IMR-90 (cell line): ENCODE measurements at regions not wholly inside any gene's neighbourhood (a gene's known extent, or its start where the extent isn't known, plus 50 kb on each side); places are given as distances from the start of the nearest gene placed in this dataset.

Source experiments
- ATAC-seq: fragments of 200-7000 bp; cut with Tn5 transposase; 2 replicates; pipeline ENCODE4 v1.9.1; 2020; ENCODE audit warnings: low read depth, mild to moderate bottlenecking, moderate library complexity
- BruUV-seq: library from RNA; stranded (reverse); fragments of 400-500 nt; replicated peaks from 2 replicates; lab custom pipeline; 2021; lab: Mats Ljungman, UMichigan
- CTCF ChIA-PET: fragments of 300-600 bp; formaldehyde crosslinking; extraction: SDS; loops from one replicate; lab custom pipeline; 2021; ENCODE audit warnings: antibody characterized with exemption; lab: Yijun Ruan, JAX
- POLR2A ChIA-PET: fragments of 300-600 bp; sonication (Branson Sonifier 250); formaldehyde crosslinking; loops from one replicate; lab custom pipeline; 2022; ENCODE audit warnings: antibody characterized with exemption; ENCODE audit not compliant: unreplicated experiment; lab: Charles Lee
- DNase-seq: peaks from one replicate; pipeline ENCODE4 v3.0.0; 2013
- H2AFZ ChIP-seq: replicated peaks from 2 replicates; pipeline ENCODE3; 2013; ENCODE audit warnings: low read length, mild to moderate bottlenecking; ENCODE audit not compliant: poor library complexity
- H2AK5ac ChIP-seq: 2 replicates; pipeline ENCODE4 v1.6.1; 2013; ENCODE audit warnings: low read depth, low read length, inconsistent platforms
- H2AK9ac ChIP-seq: replicated peaks from 2 replicates; pipeline ENCODE3; 2013; ENCODE audit warnings: mild to moderate bottlenecking, low read depth, low read length, moderate library complexity; ENCODE audit not compliant: poor library complexity
- H2BK120ac ChIP-seq: 2 replicates; pipeline ENCODE4 v1.6.1; 2013; ENCODE audit warnings: low read depth, low read length, inconsistent platforms
- H2BK15ac ChIP-seq: 3 replicates; pipeline ENCODE4 v1.6.1; 2013; ENCODE audit warnings: low read depth, low read length, inconsistent platforms
- H2BK20ac ChIP-seq: 2 replicates; pipeline ENCODE4 v1.6.1; 2013; ENCODE audit warnings: low read depth, mild to moderate bottlenecking, inconsistent platforms, low read length, moderate library complexity
- H2BK5ac ChIP-seq: 2 replicates; pipeline ENCODE4 v1.6.1; 2013; ENCODE audit warnings: mild to moderate bottlenecking, low read depth, low read length, inconsistent platforms; ENCODE audit not compliant: poor library complexity, severe bottlenecking
- H3K14ac ChIP-seq: replicated peaks from 2 replicates; pipeline ENCODE4 v1.6.1; 2013; ENCODE audit warnings: low read depth, low read length, inconsistent platforms
- H3K18ac ChIP-seq: 2 replicates; pipeline ENCODE4 v1.6.1; 2013; ENCODE audit warnings: low read depth, low read length, control low read depth
- H3K23ac ChIP-seq: 2 replicates; pipeline ENCODE4 v1.6.1; 2013; ENCODE audit warnings: low read depth, low read length, inconsistent platforms
- H3K27ac ChIP-seq: 2 replicates; pipeline ENCODE4 v1.5.1; 2013; ENCODE audit warnings: mild to moderate bottlenecking, control low read depth, low read length; ENCODE audit not compliant: insufficient read depth
- H3K27me3 ChIP-seq: 2 replicates; pipeline ENCODE4 v1.6.1; 2013; ENCODE audit warnings: low read length; ENCODE audit not compliant: control insufficient read depth, insufficient read depth
- H3K36me3 ChIP-seq: 2 replicates; pipeline ENCODE4 v1.6.1; 2013; ENCODE audit warnings: low read length, mixed read lengths; ENCODE audit not compliant: control insufficient read depth, insufficient read depth
- H3K4ac ChIP-seq: 2 replicates; pipeline ENCODE4 v1.6.1; 2013; ENCODE audit warnings: low read depth, low read length, inconsistent platforms
- H3K4me1 ChIP-seq: 2 replicates; pipeline ENCODE4 v1.6.1; 2013; ENCODE audit warnings: low read length, mixed read lengths; ENCODE audit not compliant: control insufficient read depth, insufficient read depth
- H3K4me2 ChIP-seq: 2 replicates; pipeline ENCODE4 v1.6.1; 2013; ENCODE audit warnings: low read depth, mild to moderate bottlenecking, control low read depth, low read length, moderate library complexity
- H3K4me3 ChIP-seq: 2 replicates; pipeline ENCODE4 v1.5.1; 2013; ENCODE audit warnings: low read depth, mild to moderate bottlenecking, control low read depth, low read length, moderate library complexity; ENCODE audit not compliant: insufficient read depth
- H3K56ac ChIP-seq: 2 replicates; pipeline ENCODE4 v1.6.1; 2013; ENCODE audit warnings: low read length, inconsistent platforms; ENCODE audit not compliant: insufficient read depth; ENCODE audit errors: extremely low read depth
- H3K79me1 ChIP-seq, 2 experiments: 2 replicates each; pipeline ENCODE4 v1.6.1; 2013; ENCODE audit warnings: low read length in 2 of 2, inconsistent platforms in 1 of 2, low read depth in 1 of 2
- H3K9ac ChIP-seq: 2 replicates; pipeline ENCODE4 v1.6.1; 2013; ENCODE audit warnings: low read depth, low read length, control low read depth
- H3K9me1 ChIP-seq: 2 replicates; pipeline ENCODE4 v1.6.1; 2013; ENCODE audit warnings: low read length, inconsistent platforms; ENCODE audit not compliant: insufficient read depth
- H3K9me3 ChIP-seq: 2 replicates; pipeline ENCODE4 v1.6.1; 2013; ENCODE audit warnings: low read length; ENCODE audit not compliant: control insufficient read depth, insufficient read depth
- H4K20me1 ChIP-seq: 2 replicates; pipeline ENCODE4 v1.6.1; 2013; ENCODE audit warnings: low read length, inconsistent platforms; ENCODE audit not compliant: insufficient read depth
- H4K5ac ChIP-seq: 2 replicates; pipeline ENCODE4 v1.6.1; 2013; ENCODE audit warnings: mild to moderate bottlenecking, low read depth, low read length, control low read depth
- H4K8ac ChIP-seq, 2 experiments: 2 replicates each; pipeline ENCODE4 v1.6.1; 2013; ENCODE audit warnings: low read depth in 2 of 2, low read length in 2 of 2, control low read depth in 1 of 2, inconsistent platforms in 1 of 2
- H4K91ac ChIP-seq: 2 replicates; pipeline ENCODE4 v1.6.1; 2013; ENCODE audit warnings: low read depth, low read length, inconsistent platforms; ENCODE audit not compliant: insufficient read depth
- ELK1 ChIP-seq: fragments of 150-350 bp; IDR thresholded peaks from 2 replicates; pipeline ENCODE4 v1.6.1; 2016; ENCODE audit warnings: low read depth, mild to moderate bottlenecking, low read length, moderate library complexity, borderline replicate concordance
- POLR2A ChIP-seq: IDR thresholded peaks from 2 replicates; pipeline ENCODE4 v1.6.1; 2012; ENCODE audit warnings: mild to moderate bottlenecking, low read depth, low read length
- SMC3 ChIP-seq: fragments of 150-350 bp; IDR thresholded peaks from 2 replicates; pipeline ENCODE4 v1.6.1; 2016; ENCODE audit warnings: low read depth, mild to moderate bottlenecking, antibody characterized with exemption, low read length, moderate library complexity
- dilution Hi-C: fragments of 300-500 bp; cut with HindIII; formaldehyde crosslinking; loops from one replicate; pipeline ENCODE4 v1.14.3; 2018; ENCODE audit warnings: low sequenced_read_pairs; ENCODE audit not compliant: unreplicated experiment
- in situ Hi-C: fragments of 300-500 bp; cut with MboI; formaldehyde crosslinking; loops from 3 replicates; pipeline ENCODE4 v1.14.3; 2019; ENCODE audit warnings: low sequenced_read_pairs, inconsistent platforms, mixed read lengths
- intact Hi-C: fragments of 100-400 bp; cut with micrococcal nuclease; formaldehyde crosslinking; loops from 2 replicates; pipeline ENCODE4 v1.10.0; 2022
- TF ChIP-seq, protein P1 (sequence below): conservative IDR thresholded peaks from 2 replicates; pipeline ENCODE4 v1.5.1; 2012; ENCODE audit warnings: mild to moderate bottlenecking, low read depth, low read length, improper control_type of control experiment

DNA sequence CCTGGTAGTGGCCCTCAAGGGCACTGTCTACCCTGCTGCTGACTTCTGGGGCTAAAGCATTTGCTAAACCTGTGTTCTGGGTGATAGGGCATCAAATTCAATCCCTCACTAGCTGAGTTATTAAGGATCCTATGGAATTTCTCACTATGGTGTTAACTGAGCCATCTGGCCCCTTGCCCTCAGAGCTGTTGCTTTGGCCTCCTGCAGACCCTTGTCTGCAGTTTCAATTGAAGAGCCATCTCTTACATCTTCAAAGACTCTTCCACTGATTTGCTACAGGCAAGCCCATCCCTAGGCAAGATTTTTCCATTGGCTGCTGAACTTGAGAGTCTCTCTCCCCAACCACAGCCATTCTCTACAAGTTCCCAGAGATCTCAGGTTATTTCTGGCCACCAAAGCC, 418.2 kb downstream of the ZNF608 start:
- H3K79me1 ChIP-seq: no peaks in the 10 kb centered on the region
- peaks cover 2% of the 10 kb centered on the region; the same call in 1 of the 2 replicates for H3K9me3 ChIP-seq
- CTCF ChIA-PET: no interaction called here
- no peak overlapping the region for H2BK15ac ChIP-seq
- no peaks in the 10 kb centered on the region for H4K20me1 ChIP-seq
- H3K27me3 ChIP-seq: peaks cover 6% of the 10 kb centered on the region
- no peak overlapping the region for H4K5ac ChIP-seq
- no peak overlapping the region for H3K4me2 ChIP-seq
- H3K9ac ChIP-seq: no peak overlapping the region
- dilution Hi-C loops: no loop called here
- H2BK20ac ChIP-seq: no peak overlapping the region
- no peak for ATAC-seq
- H3K9me1 ChIP-seq: no peaks in the 10 kb centered on the region
- H3K27ac ChIP-seq: no peak overlapping the region
- POLR2A ChIA-PET: no interaction called here
- no peak overlapping the region for H3K56ac ChIP-seq
- TF ChIP-seq POLR2A (no peak), SMC3 (no peak), ELK1 (no peak)
- TF ChIP-seq, protein P1, sequence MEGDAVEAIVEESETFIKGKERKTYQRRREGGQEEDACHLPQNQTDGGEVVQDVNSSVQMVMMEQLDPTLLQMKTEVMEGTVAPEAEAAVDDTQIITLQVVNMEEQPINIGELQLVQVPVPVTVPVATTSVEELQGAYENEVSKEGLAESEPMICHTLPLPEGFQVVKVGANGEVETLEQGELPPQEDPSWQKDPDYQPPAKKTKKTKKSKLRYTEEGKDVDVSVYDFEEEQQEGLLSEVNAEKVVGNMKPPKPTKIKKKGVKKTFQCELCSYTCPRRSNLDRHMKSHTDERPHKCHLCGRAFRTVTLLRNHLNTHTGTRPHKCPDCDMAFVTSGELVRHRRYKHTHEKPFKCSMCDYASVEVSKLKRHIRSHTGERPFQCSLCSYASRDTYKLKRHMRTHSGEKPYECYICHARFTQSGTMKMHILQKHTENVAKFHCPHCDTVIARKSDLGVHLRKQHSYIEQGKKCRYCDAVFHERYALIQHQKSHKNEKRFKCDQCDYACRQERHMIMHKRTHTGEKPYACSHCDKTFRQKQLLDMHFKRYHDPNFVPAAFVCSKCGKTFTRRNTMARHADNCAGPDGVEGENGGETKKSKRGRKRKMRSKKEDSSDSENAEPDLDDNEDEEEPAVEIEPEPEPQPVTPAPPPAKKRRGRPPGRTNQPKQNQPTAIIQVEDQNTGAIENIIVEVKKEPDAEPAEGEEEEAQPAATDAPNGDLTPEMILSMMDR: no peak
- no peaks in the 10 kb centered on the region for H3K36me3 ChIP-seq
- BruUV-seq: no TSS peak
- H3K18ac ChIP-seq: no peak overlapping the region
- DNase-seq: no peak
- no peaks in the 10 kb centered on the region for H3K4me1 ChIP-seq
- no peak overlapping the region for H3K4me3 ChIP-seq
- no peak overlapping the region for H2AK9ac ChIP-seq
- no peak overlapping the region for H3K23ac ChIP-seq
- no peak overlapping the region for H2BK5ac ChIP-seq
- no peak overlapping the region for H3K4ac ChIP-seq
- H3K14ac ChIP-seq: no peak overlapping the region
- H2BK120ac ChIP-seq: no peak overlapping the region
- no peak overlapping the region for H4K8ac ChIP-seq
- intact Hi-C loops: no loop called here
- H2AK5ac ChIP-seq: no peak overlapping the region
- no peak overlapping the region for H4K91ac ChIP-seq
- in situ Hi-C loops: no loop called here
- no peak overlapping the region for H2AFZ ChIP-seq
